RWPE1 (cell line): ENCODE measurements at regions not wholly inside any gene's neighbourhood (a gene's known extent, or its start where the extent isn't known, plus 50 kb on each side); places are given as distances from the start of the nearest gene placed in this dataset.

ENCODE experiments used
- CTCF ChIA-PET: fragments of 350-600 bp; sonication (Branson Sonifier 250); formaldehyde crosslinking; extraction: SDS; loops from one replicate; lab custom pipeline; 2021; lab: Yijun Ruan, JAX
- POLR2A ChIA-PET: fragments of 400-600 bp; formaldehyde crosslinking; extraction: SDS; loops from one replicate; lab custom pipeline; 2020; ENCODE audit warnings: antibody characterized with exemption; ENCODE audit not compliant: low non-redundant PET; lab: Yijun Ruan, JAX
- DNase-seq: peaks from one replicate; pipeline ENCODE4 v3.0.0; 2012; ENCODE audit warnings: low spot score
- H3K27ac ChIP-seq: fragments of 450-650 bp; 2 replicates; pipeline ENCODE4 v1.5.1; 2017
- TF ChIP-seq, protein P1 (sequence below): fragments of 450-650 bp; conservative IDR thresholded peaks from 2 replicates; pipeline ENCODE4 v1.5.1; 2017; ENCODE audit warnings: low read depth, mild to moderate bottlenecking

DNA sequence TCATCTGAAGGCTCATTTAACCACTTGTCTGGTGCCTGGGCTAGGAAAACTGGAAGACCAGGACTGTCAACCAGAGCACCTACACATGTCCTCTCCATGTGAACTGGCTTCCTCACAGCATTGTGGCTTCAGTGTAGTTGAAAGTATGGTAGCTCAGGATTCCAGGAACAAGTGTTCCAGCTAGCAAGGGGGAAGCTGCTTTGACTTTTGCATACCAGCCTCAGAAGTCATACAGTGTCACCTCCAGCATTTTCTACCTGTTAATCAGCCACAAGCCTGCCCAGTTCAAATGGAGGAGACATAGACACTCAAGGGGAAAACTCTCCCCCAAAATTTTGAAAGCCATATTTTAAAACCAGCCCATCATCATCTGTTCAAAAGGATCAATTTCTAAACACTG, 212.8 kb upstream of the CAND1 start:
- POLR2A ChIA-PET = no interaction called here
- no peak for DNase-seq
- CTCF ChIA-PET = no interaction called here
- TF ChIP-seq, protein P1, sequence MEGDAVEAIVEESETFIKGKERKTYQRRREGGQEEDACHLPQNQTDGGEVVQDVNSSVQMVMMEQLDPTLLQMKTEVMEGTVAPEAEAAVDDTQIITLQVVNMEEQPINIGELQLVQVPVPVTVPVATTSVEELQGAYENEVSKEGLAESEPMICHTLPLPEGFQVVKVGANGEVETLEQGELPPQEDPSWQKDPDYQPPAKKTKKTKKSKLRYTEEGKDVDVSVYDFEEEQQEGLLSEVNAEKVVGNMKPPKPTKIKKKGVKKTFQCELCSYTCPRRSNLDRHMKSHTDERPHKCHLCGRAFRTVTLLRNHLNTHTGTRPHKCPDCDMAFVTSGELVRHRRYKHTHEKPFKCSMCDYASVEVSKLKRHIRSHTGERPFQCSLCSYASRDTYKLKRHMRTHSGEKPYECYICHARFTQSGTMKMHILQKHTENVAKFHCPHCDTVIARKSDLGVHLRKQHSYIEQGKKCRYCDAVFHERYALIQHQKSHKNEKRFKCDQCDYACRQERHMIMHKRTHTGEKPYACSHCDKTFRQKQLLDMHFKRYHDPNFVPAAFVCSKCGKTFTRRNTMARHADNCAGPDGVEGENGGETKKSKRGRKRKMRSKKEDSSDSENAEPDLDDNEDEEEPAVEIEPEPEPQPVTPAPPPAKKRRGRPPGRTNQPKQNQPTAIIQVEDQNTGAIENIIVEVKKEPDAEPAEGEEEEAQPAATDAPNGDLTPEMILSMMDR = no peak
- H3K27ac ChIP-seq = no peak overlapping the region

DNA sequence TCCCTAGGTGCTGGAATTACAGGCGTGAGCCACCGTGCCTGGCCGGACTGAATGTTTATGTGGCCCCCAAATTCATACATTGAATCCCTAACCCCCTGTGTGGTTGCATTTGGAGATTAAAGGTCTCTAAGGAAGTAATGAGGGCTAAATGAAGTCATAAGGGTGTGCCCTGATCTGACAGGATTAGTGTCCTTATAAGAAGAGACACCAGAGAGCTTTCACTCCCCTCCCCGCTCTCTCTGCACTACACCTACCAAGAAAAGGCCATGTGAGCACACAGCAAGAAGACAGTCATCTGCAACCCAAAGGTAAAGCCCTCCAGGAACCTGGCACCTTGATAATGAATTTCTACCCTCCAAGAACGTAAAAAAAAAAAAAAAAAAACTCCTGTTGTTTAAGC, 212.1 kb upstream of the CAND1 start:
- no peak overlapping the region for H3K27ac ChIP-seq
- DNase-seq = no peak
- ChIA-PET POLR2A (no interaction called here), CTCF (no interaction called here)
- TF ChIP-seq, protein P1 = no peak

DNA sequence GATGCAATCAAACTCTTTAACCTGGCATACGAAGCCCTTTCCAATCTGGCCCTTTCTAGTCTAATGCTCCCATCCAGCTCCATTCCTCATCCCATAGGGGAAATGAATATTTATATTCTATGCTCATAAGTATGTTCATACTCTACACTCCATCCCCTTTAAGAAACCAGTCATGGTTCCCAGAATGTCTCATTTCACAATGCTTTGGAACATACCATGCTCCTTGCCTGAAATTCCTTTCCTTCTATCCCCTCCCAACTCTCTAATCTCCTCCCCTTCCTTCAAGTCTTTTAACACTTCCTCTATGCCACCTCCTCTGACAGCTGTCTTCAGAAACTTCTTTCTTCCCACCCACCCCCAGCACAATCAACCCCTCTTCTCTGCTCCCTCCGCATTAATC, 207.0 kb upstream of the CAND1 start:
- CTCF ChIA-PET = interaction anchor here (0.6 kb wide), 1 partner anchor 27 kb away, joined by 3 read pairs; no protein-coding TSS in a partner anchor
- POLR2A ChIA-PET = no interaction called here
- H3K27ac ChIP-seq = no peak overlapping the region
- no peak for DNase-seq
- TF ChIP-seq, protein P1 = no peak

DNA sequence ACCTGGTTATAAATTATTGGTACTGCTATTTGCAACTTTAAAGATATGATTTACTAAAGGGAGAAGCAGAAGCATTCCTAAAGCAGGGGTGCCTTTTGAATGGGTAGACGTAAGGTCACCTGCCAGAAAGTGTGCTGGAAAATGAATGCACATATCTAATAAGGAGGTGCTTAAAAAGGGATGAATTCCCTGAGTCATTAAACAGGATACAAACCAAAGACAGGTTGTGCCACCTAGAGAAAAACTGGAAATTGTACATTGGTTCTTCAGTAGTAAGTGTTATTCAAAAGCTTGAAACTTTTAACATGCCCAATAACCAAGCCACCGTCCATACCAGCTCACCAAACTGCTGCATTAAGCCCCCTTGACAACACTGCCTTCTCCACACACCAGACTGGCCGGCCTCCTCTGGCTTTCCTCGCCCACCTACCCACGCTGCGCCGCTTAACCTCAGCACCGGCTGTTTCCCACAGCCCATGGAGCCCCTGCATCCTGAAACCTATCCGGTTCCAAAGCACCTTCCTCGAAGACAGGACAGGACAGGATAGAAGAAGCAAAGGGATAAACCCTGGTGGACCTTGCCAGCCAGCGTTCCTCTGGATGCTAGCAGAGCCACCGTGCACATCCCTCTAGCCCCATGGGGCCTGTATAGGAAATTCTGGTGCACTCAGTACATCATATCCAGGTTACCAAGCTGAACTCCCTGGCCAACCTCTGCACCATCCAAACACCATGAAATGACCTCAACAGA, 201.5 kb upstream of the CAND1 start:
- POLR2A ChIA-PET = no interaction called here
- TF ChIP-seq, protein P1 = no peak
- H3K27ac ChIP-seq = peak overlapping the region; percentile 87
- CTCF ChIA-PET = interaction anchor here (0.6 to 2.1 kb wide), 5 partner anchors 11 to 155 kb away, joined by 3 to 9 read pairs (median 5); no protein-coding TSS in a partner anchor
- no peak for DNase-seq

DNA sequence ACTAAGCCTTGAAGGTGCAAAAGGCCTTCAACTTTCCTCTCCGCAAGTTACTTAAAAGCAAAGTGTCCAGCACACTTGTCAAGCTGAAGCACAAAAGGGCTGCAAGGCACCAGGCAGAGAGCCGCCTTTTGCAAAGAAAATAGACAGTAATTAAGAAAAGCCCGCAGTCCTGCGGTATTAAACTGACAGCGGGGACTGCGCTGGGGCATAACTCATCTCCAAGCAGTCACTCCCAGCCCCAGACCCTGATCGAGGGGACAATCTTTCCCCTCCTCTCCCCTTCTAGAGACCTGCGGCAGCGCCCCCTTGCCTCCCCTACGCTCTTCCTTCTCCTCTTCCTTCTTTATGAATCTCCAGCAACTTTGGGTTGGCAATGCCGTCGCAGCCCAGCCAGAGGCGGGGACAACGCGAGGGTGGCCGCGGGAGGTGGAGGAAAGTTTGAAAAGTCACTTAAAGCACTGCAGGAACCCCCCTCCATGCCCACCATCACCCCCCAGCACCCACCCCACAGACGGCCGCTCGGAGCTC, 200.9 kb upstream of the CAND1 start:
- DNase-seq = no peak
- CTCF ChIA-PET = interaction anchor here (1.0 to 2.1 kb wide), 4 partner anchors 24 to 154 kb away, joined by 5 to 9 read pairs (median 6); no protein-coding TSS in a partner anchor
- peak overlapping the region; percentile 87 for H3K27ac ChIP-seq
- POLR2A ChIA-PET = no interaction called here
- TF ChIP-seq, protein P1 = no peak

DNA sequence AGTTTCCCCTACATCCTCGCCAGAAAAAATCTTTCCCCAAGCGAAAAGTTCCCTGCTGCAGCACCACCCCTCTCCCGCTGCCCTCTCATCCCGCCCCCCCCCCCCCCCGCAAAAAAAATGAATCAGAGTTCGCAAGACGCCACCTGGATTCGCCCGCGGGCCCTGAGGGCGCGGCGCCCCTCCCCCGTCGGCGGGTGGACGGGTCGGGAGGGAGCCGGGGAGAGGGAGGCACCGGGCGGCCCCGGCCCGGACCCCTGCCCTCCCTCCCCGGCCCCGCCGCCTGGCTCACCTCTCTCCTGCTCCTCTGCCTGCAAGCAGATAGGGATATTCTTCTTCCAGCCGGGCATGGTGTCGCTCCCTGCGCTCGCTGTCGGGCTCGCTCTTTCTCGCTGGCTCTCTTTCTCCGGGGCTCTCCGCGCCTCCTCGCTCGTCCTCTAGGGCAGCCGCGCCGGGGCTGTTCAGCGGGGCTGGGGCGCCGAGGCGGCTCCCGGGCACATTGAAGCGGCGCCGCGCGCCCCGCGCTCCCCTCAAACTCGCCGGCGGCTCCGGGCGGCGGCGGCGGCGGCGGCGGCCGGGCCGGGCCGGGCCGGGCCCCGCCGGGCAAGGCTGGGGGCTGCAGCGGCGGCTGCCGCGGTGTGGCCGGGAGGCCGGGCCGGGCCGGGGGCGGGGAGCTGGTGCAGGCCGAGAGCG, 200.3 kb upstream of the CAND1 start:
- ChIA-PET CTCF (interaction anchor here (0.7 to 2.1 kb wide), 4 partner anchors 23 to 153 kb away, joined by 4 to 9 read pairs (median 6); no protein-coding TSS in a partner anchor), POLR2A (no interaction called here)
- TF ChIP-seq, protein P1 = no peak
- DNase-seq = peak; percentile 79
- peak overlapping the region; percentile 87 for H3K27ac ChIP-seq
